Glutamatergic neuron (in vitro differentiated cells): ENCODE measurements at regions not wholly inside any gene's neighbourhood (a gene's known extent, or its start where the extent isn't known, plus 50 kb on each side); places are given as distances from the start of the nearest gene placed in this dataset.

ENCODE experiments used
- DNase-seq: peaks from one replicate; pipeline ENCODE4 v3.0.0; 2022
- H3K27ac Mint-ChIP-seq: one replicate; pipeline ENCODE4 v1.8.0; 2020; ENCODE audit warnings: mild to moderate bottlenecking, mixed read lengths, inconsistent platforms; ENCODE audit not compliant: unreplicated experiment
- H3K27me3 Mint-ChIP-seq: one replicate; pipeline ENCODE4 v1.8.0; 2020; ENCODE audit warnings: mild to moderate bottlenecking, moderate library complexity, mixed read lengths, inconsistent platforms; ENCODE audit not compliant: unreplicated experiment
- H3K36me3 Mint-ChIP-seq: one replicate; pipeline ENCODE4 v1.8.0; 2020; ENCODE audit warnings: mild to moderate bottlenecking, mixed read lengths, inconsistent platforms; ENCODE audit not compliant: unreplicated experiment
- H3K4me1 Mint-ChIP-seq: one replicate; pipeline ENCODE4 v1.8.0; 2020; ENCODE audit warnings: mild to moderate bottlenecking, low read depth, mixed read lengths, inconsistent platforms; ENCODE audit not compliant: unreplicated experiment
- H3K4me3 Mint-ChIP-seq: one replicate; pipeline ENCODE4 v1.8.0; 2020; ENCODE audit warnings: mild to moderate bottlenecking, mixed read lengths, inconsistent platforms; ENCODE audit not compliant: unreplicated experiment
- H3K9me3 Mint-ChIP-seq: one replicate; pipeline ENCODE4 v1.8.0; 2020; ENCODE audit warnings: mild to moderate bottlenecking, moderate library complexity, mixed read lengths, inconsistent platforms; ENCODE audit not compliant: unreplicated experiment
- TF ChIP-seq, protein P1 (sequence below): fragments of 200-600 bp; sonication (generic); IDR thresholded peaks from one replicate; pipeline ENCODE4 v1.5.0; 2021; ENCODE audit not compliant: partially characterized antibody, unreplicated experiment

DNA sequence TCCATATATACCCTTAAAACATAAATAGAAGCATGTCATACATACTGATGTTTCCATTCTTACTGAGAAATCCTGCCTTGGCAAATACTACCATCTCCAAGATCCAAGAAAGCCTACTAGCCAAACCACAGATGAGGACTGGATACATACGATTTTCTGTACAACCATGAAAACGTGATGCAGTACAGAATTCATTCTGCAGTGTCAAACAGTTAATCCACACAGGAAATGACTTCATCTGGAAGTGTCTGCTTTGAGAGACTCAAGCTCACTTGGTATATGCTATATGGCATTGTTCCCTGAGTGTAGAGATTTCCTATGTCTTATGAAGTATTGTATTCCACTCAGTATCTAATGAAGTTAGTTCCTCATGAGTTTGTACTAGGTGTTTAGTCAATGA is 94.3 kb downstream of the CT47B1 start:
- H3K9me3 Mint-ChIP-seq: no peaks in the 10 kb centered on the region

DNA sequence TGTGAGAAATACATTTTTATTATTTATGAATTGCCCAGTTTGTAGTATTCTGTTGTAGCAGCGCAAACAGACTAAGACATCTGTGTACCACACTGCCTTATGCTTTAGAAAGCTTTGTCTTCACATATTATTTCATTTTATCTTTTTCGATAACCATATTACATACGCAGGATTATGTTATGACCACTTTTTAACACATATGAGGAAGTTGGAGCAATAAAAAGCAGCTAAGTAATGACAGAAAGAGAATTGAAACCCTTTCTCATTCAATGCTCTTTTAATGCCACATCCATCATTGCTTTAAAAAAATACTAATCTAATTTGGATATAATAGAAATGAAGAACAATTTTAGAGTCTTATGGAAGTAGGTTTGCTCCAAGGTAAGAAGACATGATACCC is 99.7 kb downstream of the CT47B1 start:
- TF ChIP-seq, protein P1, sequence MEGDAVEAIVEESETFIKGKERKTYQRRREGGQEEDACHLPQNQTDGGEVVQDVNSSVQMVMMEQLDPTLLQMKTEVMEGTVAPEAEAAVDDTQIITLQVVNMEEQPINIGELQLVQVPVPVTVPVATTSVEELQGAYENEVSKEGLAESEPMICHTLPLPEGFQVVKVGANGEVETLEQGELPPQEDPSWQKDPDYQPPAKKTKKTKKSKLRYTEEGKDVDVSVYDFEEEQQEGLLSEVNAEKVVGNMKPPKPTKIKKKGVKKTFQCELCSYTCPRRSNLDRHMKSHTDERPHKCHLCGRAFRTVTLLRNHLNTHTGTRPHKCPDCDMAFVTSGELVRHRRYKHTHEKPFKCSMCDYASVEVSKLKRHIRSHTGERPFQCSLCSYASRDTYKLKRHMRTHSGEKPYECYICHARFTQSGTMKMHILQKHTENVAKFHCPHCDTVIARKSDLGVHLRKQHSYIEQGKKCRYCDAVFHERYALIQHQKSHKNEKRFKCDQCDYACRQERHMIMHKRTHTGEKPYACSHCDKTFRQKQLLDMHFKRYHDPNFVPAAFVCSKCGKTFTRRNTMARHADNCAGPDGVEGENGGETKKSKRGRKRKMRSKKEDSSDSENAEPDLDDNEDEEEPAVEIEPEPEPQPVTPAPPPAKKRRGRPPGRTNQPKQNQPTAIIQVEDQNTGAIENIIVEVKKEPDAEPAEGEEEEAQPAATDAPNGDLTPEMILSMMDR: no peak
- no peak for DNase-seq
- no peaks in the 10 kb centered on the region for H3K4me1 Mint-ChIP-seq
- H3K36me3 Mint-ChIP-seq: no peaks in the 10 kb centered on the region
- no peaks in the 10 kb centered on the region for H3K9me3 Mint-ChIP-seq
- H3K4me3 Mint-ChIP-seq: no peak overlapping the region
- no peaks in the 10 kb centered on the region for H3K27me3 Mint-ChIP-seq
- no peak overlapping the region for H3K27ac Mint-ChIP-seq

More for the DNA sequence above, 94.3 kb downstream of the CT47B1 start:
- TF ChIP-seq, protein P1: no peak
- Mint-ChIP-seq H3K27me3 (no peaks in the 10 kb centered on the region), H3K36me3 (no peaks in the 10 kb centered on the region), H3K4me3 (no peak overlapping the region), H3K27ac (no peak overlapping the region), H3K4me1 (no peaks in the 10 kb centered on the region)
- DNase-seq: no peak

DNA sequence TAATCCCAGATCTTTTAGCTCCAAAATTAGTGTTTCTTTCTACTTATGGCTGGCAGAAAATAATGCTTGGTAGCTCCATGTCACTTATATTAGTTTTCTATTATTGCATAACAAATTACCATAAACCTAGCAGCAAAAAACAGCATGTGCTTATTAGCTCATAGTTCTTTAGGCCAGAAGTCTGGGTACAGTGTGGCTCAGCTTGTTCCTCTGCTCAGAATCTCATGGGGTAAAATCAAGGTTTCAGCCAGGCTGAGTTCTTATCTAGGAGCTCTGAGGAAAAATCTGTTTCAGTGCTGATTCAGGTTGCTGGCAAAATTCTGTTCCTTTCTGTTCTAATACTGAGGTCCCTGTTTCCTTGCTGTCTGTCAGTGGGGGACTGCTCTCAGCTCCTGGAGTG is 101.1 kb downstream of the CT47B1 start:
- no peak overlapping the region for H3K4me3 Mint-ChIP-seq
- H3K27me3 Mint-ChIP-seq: no peaks in the 10 kb centered on the region

DNA sequence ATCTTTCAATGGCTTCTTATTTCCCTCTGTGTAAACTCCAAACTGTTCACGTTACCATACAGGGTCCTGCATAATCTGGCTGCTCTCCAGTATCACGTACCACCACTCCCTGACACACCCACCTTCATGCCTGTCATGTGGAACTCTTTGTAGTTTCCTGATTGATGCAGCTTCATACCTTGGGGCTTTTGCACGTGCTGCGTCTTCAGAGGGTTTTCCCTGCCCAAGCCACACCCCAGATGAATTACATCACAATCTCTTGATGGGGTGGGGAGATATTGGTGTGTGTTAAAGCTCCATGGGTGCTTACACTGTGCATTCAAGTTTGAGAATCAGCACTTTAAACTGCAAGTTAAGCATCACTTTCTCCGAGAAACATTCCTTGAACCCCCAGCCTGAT is 101.9 kb downstream of the CT47B1 start:
- Mint-ChIP-seq H3K4me3 (no peak overlapping the region), H3K9me3 (no peaks in the 10 kb centered on the region), H3K27me3 (no peaks in the 10 kb centered on the region)

More for the DNA sequence above, 101.1 kb downstream of the CT47B1 start:
- H3K36me3 Mint-ChIP-seq: no peaks in the 10 kb centered on the region
- no peaks in the 10 kb centered on the region for H3K4me1 Mint-ChIP-seq
- no peak for DNase-seq
- H3K9me3 Mint-ChIP-seq: no peaks in the 10 kb centered on the region
- TF ChIP-seq, protein P1: no peak
- no peak overlapping the region for H3K27ac Mint-ChIP-seq

DNA sequence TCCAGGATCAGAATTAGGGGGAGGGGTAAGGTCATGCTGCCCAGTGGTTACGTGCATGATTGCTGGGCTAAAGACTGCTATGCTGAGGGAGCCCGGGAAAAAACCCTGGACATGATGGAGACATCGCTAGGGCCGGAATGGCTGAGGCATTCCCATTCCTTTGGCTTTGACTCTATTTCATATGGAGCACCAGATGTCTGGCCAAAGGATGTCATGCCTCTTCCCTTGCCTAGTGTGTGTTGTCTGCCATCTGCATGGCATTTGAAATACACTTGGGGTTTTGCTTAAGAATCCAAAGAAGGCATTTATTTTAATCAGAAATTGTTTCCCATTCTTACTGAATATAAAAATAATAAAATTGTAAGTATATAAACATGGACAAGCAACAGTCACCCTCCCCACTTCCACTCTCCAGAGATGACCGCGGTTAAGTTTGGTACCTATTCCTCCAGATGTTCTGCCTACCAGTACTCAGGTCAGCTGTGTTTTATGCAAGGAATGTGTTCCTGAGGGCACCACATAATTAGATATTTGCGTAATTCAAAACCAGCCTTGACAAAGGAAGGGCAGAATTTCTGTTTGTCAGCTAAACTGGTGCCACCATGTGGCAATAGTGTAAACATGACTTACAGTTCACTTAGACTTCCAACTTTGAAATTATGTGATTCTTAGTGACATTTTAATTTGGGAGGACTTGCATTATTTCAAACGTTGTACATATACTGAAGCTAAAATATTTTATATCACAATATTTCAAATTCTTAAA is 105.9 kb downstream of the CT47B1 start:
- Mint-ChIP-seq H3K4me1 (no peaks in the 10 kb centered on the region), H3K9me3 (no peaks in the 10 kb centered on the region), H3K4me3 (no peak overlapping the region), H3K36me3 (no peaks in the 10 kb centered on the region), H3K27ac (no peak overlapping the region), H3K27me3 (no peaks in the 10 kb centered on the region)
- TF ChIP-seq, protein P1: no peak
- DNase-seq: no peak

More for the DNA sequence above, 101.9 kb downstream of the CT47B1 start:
- TF ChIP-seq, protein P1: no peak
- Mint-ChIP-seq H3K27ac (no peak overlapping the region), H3K36me3 (no peaks in the 10 kb centered on the region), H3K4me1 (no peaks in the 10 kb centered on the region)
- DNase-seq: no peak
